ENCODE measurements at regions not wholly inside any gene's neighbourhood (a gene's known extent, or its start where the extent isn't known, plus 50 kb on each side); places are given as distances from the start of the nearest gene placed in this dataset.
"Not testable (repeated sequence)": the region's sequence is repeated elsewhere in the genome, so short reads cannot be mapped to it uniquely, and the experiment has no call there.

GRCh38 chr12:68425998-68426397, 93.8 kb upstream of the MDM1 start:
- DNase-seq = no peak

DNA sequence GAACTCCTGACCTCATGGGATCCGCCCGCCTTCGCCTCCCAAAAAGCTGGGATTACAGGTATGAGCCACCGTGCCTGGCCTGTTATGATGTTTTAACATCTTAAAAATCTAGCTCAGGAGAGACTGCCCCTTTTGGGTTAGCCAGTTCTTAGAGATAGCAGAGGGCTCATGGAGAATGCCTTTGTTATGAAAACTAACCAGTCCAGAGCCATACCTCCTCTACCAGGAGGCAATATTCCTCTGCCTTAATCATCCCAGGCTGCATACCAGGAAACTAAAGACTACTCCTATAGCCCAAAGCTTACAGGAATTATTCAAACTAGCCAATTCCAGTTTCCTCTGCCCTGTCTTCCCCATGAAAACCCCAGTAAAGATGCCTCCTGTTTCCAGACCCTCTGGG, 96.0 kb upstream of the MDM1 start:
- DNase-seq = no peak

DNA sequence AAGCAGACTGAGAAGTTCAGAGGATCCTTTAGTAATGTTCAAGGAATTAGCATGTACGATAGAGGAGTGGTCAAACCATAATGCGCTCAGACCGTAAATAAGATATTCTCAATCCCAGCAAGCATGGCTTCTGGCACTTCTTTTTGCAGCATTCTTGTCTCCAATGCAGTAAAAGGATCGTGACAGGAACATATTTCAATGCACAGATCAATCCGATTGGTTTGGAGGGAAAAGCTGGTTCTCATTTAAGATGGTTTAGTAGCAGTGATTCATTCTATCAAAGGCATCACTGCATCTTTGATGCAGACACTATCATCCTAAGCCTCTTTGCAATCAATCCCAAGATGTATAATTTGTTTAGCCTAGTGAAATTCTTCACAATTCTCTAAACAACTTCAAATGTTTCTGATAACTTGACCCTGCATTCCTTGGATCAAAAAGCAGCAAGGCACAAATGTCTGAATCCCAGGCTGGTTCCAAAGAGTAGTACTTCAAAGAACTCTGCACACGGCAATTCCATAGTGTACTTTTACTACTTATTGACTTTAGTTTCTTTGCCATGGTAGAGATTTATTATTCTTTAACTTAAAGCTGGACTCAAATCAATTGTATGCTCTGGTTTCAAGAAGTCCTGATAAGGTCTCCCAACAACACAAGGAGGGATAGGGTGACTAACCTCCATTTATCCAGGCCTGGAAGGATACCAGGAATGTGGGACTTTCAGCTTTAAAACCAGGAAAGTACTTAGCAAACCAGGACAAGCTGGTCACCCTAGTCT, 96.8 kb upstream of the MDM1 start:
- DNase-seq = no peak

GRCh38 chr12:68429696-68430095, 97.5 kb upstream of the MDM1 start:
- DNase-seq = no peak

GRCh38 chr12:68431786-68432185, 99.6 kb upstream of the MDM1 start:
- DNase-seq = no peak

DNA sequence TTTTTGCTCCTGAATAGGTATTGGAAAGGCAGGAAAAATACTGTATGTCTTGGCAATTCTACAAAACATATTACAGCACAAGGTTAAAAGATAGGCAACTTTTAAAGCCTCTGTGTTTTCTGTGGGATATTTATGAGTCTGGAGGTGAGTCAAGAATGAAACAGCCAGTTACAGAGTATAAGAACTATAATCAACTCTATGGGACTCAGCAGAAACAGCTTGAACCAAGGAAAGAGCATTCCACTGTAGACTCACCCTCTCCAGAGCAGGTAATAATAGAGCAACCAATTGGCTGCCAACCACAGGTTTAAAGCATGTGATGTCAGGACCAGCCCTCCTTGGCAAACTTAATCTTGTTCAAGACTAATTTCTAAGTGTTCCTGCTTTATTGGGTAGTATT, 100.5 kb upstream of the MDM1 start:
- no peak for DNase-seq

GRCh38 chr12:68434391-68435298, 102.5 kb upstream of the MDM1 start:
- no peak for DNase-seq

DNA sequence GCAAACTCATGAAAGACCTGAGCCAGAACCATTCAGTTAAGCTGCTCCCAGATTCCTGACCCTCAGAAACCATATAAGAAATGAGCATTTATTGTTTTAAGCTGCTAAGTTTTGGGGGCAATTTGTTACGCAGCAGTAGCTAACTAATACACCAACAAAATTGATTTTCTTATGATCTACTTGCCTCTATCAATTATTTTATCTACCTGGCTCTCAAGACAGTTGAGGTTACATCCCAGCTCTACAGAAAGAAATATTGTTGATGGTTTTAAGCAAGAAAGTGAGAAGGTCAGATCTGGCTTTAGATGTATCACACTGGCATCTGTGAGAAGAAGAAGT, 103.1 kb upstream of the MDM1 start:
- DNase-seq = no peak

DNA sequence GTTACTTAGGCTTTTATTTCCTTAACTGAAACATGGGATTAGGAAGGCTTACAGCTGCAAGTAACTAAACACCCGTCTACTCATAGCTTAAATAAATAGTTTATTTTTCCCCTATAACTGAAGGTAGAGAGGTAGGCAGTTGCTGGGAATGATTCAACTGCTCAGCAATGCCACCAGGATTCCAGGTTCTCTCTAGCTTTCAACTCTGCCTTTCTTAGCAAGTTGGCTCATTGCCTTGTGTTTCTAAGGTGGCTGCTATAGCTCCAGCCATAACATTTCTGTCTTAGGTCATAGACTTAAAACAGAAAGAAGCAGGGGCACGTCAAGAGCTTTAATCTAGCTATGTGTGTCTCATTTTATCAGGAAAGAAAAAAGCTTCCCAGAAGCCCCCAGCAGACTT, 103.7 kb upstream of the MDM1 start:
- DNase-seq = no peak

GRCh38 chr12:68438601-68439000, 106.4 kb upstream of the MDM1 start:
- DNase-seq = no peak

DNA sequence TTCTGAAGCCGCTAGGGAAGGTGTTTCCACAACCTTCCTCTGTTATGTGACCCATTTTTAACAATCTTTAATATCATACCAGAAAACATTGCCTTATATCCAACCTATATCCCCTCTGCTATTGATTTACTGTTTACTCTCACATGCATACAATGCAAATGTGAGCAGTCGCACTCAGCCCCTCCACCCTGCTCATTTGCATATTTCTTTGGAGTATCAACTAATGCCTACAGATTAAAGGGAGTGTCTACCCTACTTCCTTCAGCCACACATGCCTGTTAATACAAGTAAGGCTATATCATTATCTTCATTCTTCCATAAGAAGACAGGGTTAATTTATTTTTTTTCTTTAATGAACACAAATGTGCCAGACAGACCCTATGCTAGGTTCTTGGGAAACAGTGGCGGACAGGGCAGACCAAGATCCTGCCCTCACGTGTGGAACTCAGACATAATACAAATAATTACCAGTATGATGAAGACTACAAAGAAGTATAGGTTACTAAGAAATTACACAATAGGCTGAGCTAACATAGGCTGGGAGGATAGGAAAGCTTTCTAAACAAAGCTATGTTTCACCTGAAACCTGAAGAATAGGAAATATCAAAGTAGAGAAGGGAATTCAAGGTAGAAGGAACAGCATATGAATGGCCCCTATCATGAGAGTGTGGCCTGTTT, 107.3 kb upstream of the MDM1 start:
- DNase-seq = no peak

GRCh38 chr12:68440068-68440581, 108.0 kb upstream of the MDM1 start:
- no peak for DNase-seq

DNA sequence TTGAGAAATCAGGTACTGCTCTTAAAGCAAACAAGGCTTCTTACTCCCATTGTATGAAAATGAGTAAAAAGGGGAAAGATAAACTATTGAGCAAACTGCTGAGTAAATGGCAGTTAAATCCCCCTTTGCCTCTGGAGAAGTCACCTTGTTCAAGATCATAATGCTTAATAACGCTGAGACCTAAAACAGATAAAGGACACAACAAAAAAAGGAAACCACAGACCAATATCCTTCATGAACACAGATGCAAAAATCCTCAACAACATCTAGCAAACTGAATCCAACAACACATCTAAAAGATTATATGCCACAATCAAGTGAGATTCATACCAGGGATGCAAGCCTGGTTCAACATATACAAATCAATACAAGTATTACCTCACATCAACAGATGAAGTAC, 109.0 kb upstream of the MDM1 start:
- no peak for DNase-seq

GRCh38 chr12:68442353-68442972, 110.3 kb upstream of the MDM1 start:
- DNase-seq = not testable (repeated sequence)

DNA sequence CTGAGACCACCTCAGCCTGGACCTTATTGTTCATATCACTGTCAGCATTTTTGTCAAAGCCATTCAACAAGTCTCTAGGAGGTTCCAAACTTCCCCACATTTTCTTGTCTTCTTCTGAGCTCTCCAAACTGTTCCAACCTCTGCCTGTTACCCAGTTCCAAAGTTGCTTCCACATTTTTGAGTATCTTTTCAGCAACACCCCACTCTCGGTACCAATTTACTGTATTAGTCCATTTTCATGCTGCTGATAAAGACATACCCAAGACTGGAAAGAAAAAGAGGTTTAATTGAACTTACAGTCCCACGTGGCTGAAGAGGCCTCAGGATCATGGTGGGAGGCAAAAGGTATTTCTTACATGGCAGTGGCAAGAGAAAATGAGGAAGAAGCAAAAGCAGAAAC, 111.5 kb upstream of the MDM1 start:
- not testable (repeated sequence) for DNase-seq

DNA sequence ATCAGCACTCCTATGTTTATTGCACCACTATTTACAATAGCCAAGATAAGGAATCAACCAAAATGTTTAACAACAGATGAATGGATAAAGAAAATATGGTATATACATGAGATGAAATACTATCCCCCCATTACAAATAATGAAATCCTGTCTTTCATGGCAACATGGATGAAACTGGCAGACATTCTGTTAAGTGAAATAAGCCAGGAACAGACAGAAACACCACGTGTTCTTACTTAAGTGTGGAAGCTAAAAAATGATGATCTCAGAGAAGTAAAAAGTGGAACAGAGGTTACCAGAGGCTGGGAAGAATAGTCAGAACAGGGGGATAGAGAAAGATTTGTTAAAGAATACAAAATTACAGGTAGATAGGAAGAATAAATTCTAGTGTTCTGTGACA, 113.7 kb upstream of the MDM1 start:
- DNase-seq = no peak

- no peak for DNase-seq
Observed at GRCh38 chr12:68446384-68446783, 114.2 kb upstream of the MDM1 start.

DNA sequence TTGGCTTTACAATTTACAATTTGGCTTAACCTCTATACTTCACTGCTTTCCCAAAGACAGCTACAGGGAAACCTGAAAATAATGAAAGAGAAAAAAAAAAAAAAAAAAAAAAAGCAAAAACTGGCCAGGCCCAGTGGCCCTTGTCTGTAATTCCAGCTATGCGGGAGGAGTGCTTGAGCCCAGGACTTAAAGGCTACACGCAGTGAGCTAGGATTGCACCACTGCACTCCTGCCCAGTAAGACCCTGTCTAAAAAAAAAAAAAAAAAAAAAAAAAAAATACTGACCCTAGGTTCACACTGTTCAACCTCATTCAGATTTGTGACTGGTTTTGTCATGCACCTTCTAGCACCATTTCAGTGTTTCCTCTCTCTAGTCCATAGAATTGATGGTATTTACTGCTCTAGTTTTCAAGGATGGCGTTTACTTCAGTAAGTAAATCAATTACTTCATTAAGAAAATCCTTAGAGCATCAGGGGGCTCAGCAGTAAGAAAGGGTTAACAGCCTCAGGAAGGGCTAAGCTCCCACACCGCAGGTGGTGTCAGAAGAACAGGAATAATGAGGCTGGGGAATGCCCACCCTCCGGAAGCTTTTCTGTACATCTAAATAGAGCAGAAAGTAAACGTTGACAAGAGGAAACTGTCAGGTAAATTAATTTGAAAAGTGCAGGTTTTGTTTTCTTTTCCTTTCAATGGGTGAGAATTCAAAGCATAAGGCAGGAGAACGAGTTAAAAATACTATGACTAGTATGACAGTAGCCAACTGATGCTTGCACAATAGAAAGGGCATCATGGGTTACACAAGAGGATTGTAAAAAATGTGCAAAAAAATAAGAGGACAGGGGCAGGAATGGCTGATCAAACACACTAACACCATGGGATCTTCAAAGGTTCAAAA, 115.0 kb upstream of the MDM1 start:
- no peak for DNase-seq

- DNase-seq = no peak
Observed at GRCh38 chr12:68447797-68448260, 115.7 kb upstream of the MDM1 start.

GRCh38 chr12:68449196-68449595, 117.0 kb upstream of the MDM1 start:
- DNase-seq = no peak

DNA sequence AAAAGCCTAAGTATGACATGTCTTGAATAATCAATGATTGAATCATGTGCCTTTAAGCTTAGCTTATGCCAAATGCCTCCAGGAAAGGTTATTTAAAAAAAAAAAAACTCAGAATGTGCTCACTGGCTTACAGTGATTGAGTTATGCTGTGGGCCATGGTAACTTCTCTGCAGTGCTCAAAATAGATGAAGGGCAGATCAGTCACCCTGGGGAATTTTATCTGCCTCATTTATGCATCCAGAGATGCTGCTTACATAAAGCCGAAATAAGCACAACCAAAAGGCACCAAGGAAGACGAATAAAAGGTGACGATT, 118.7 kb upstream of the MDM1 start:
- DNase-seq = no peak

Data from NCI-H1092 (cell line).